ENCODE measurements at regions not wholly inside any gene's neighbourhood (a gene's known extent, or its start where the extent isn't known, plus 50 kb on each side); places are given as distances from the start of the nearest gene placed in this dataset.
"Not testable (repeated sequence)": the region's sequence is repeated elsewhere in the genome, so short reads cannot be mapped to it uniquely, and the experiment has no call there.

- DNase-seq = not testable (repeated sequence)
Observed at GRCh38 chr10:46645110-46645509, 66.2 kb downstream of the SYT15 start.

- not testable (repeated sequence) for DNase-seq
Observed at GRCh38 chr10:46646132-46646531, 67.2 kb downstream of the SYT15 start.

DNA sequence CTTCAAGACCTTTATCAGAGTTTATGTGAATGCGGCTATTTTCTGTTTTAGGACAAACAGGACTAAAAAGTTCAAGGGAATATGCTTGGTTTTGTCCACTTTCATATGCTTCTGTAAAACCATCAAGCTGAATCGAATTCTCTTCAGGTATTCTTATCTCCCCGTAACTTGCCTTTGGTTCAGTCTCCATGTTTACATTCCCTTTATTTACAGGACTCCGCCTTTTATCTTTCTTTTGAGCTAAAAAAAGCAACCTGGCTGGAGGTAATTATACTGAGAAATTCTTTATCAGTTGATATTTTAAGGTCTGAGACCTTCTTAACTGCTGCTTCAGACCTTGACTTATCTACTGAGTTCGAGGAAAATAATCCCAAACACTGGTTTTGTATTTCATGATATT, 72.0 kb downstream of the SYT15 start:
- DNase-seq = not testable (repeated sequence)

- DNase-seq = not testable (repeated sequence)
Observed at GRCh38 chr10:46657437-46657836, 78.5 kb downstream of the SYT15 start.

DNA sequence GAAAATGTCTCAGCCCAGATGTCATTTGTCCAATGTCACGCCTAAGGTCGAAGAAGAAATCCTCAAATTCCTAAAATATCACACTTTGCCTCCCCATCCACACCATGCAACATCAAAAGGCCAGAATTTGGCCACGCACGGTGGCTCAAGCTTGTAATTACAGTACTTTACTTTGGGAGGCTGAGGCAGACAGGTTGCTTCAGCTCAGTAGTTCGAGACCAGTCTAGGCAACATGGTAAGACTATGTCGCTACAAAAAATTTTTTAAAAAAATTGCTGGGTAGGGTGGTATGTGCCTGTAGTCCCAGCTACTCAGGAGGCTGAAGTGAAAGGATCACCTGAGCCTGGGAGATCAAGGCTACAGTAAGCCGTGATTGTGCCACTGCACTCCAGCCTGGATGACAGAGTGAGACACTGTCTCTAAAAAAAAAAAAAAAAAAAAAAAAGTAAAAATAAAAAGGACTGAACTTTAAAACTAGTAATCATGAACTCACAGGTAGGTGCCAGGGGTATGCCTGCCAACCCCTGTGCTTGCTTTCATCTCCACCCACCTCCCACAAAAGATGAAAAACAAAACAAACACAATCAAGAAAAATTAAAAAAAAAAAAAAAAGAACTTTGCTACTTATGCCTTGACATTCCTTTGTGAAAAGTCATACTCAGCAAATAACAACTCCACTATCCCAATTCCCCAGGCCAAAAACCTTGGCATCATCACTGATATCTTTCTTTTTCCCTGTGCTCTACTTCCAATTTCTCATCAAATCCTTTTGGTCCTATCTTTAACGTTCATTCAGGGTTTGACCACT, 81.3 kb downstream of the SYT15 start:
- not testable (repeated sequence) for DNase-seq

DNA sequence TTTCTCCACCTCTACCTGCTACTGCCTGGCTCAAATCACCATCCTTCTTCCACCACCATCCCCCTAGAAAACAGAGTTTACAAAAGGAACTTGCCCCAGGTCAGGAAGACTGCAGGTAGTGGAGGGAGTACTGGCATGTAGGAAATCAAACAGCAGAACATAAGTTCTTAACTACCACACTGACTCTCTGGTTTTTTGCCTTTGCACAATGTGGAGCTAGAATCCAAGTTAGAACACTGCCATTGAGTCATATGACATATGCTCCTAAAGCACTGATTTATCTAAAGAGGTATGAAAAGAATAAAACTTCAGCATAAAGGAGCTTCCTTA, 81.9 kb downstream of the SYT15 start:
- DNase-seq = not testable (repeated sequence)

DNA sequence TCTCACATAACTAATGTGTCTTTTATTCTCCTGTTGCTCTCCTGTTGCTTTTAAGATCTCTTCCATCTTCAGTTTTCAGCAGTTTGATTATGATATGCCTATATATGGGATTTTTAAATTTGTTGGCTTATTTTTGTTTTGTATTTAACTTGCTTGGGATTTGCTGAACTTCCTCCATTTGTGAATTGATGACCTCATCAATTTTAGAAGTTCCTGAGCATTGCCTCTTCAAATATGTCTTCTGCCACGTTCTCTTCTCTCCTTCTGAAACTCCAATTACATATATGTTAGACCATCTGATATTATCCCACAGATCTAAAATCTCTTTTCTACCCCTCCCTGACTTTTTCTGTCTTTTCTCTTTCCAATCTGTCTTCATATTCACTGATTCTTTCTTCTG, 86.6 kb downstream of the SYT15 start:
- not testable (repeated sequence) for DNase-seq

- not testable (repeated sequence) for DNase-seq
Observed at GRCh38 chr10:46668357-46668997, 89.5 kb downstream of the SYT15 start.

- not testable (repeated sequence) for DNase-seq
Observed at GRCh38 chr10:46677836-46678435, 99.0 kb downstream of the SYT15 start.

DNA sequence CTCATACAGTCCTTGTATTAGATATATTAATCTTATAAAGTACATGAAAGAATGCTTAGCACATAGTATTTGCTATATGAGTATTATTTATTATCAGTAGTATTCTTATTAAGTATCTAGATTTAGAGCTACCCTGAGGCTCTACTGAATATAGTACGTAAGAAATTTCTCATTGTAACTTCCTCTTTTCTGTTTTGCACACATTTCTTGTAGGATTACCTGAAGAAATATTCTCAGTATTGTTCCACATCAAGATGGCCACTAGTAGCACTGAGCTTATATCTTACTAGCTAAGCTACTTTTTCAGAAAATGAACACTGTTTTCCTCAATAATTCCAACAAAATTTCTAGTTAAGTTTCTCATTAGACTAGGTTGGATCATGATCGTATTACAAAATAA, 112.5 kb downstream of the SYT15 start:
- DNase-seq = not testable (repeated sequence)

GRCh38 chr10:46693218-46693617, 114.3 kb downstream of the SYT15 start:
- not testable (repeated sequence) for DNase-seq

DNA sequence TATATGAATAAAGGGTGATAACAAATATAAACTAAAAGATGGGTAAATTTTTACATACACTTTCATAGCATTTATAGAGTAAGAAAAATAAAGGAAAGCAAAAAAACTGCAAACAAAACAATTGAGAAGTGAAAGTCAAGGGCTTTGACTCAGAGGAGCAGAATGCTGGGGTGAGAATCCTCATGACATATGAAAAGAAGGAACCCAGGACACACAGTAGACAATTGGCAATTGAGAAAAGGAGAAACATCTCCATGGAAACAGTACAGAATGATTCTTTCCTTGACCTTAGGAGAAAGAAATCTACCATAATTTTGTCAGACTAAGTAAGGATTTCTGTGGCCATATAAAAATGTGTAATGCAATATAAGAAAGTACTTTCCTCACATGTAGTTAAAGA, 138.3 kb downstream of the SYT15 start:
- DNase-seq = not testable (repeated sequence)

- not testable (repeated sequence) for DNase-seq
Observed at GRCh38 chr10:46718014-46718413, 139.1 kb downstream of the SYT15 start.

DNA sequence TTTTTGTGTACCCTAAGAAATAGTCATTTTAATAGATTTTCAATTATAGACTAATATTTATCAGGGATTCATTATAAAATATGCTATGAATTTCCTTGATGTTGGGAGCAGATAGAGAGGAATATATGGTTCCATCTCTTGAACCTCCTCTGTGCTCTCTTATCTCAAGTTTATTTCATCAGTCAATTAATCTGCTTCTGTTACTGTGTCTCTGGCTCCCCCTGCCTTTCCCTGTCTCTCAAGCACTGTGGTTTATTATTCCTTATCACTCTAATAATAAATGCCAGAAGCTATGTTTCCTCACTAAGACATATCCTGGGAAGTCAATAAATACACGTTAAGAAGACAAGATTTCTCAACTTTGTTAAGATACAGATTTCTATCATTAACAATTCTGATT, 141.5 kb downstream of the SYT15 start:
- DNase-seq = not testable (repeated sequence)

- not testable (repeated sequence) for DNase-seq
Observed at GRCh38 chr10:46720811-46721518, 142.0 kb downstream of the SYT15 start.

DNA sequence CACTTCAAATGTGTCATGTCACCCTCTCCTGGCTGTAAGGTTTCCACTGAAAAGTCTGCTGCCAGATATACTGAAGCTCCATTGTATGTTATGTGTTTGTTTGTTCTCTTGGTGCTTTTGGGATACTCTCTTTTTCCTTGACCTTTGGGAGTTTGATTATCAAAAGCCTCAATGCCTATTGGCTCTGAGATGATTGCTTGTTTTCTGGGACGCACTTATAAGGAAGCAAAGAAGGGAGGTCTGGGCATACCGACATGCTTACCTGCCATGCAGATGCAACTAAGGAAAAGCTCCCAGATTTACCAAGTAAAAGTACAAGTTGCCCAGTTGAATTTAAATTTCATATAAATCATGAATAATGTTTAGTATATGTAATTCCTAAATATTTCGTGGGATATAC, 145.3 kb downstream of the SYT15 start:
- not testable (repeated sequence) for DNase-seq

GRCh38 chr10:46728359-46728758, 149.4 kb downstream of the SYT15 start:
- not testable (repeated sequence) for DNase-seq

- DNase-seq = not testable (repeated sequence)
Observed at GRCh38 chr10:46730729-46731128, 151.8 kb downstream of the SYT15 start.

GRCh38 chr10:46733635-46734261, 154.8 kb downstream of the SYT15 start:
- DNase-seq = not testable (repeated sequence)

GRCh38 chr10:46734262-46734642, 155.3 kb downstream of the SYT15 start:
- not testable (repeated sequence) for DNase-seq

DNA sequence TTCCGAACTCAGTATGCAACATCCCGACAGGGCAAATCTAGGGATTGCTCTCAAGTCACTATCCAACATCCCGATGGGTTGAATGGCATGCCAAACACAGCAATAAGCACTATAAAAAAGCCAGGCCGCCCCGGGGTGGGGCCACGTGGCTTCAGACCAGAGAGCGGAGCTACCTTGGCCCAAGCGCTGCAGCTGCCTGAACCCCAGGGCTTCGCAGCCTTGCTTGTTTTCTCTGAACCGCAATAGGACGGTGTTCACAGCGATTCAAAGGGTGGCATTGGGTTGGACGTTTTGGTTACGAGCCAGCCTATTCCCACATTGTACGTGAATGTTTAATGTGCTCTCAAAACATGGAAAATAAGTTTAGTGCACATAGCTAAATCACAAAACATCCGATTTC, 161.0 kb downstream of the SYT15 start:
- not testable (repeated sequence) for DNase-seq

DNA sequence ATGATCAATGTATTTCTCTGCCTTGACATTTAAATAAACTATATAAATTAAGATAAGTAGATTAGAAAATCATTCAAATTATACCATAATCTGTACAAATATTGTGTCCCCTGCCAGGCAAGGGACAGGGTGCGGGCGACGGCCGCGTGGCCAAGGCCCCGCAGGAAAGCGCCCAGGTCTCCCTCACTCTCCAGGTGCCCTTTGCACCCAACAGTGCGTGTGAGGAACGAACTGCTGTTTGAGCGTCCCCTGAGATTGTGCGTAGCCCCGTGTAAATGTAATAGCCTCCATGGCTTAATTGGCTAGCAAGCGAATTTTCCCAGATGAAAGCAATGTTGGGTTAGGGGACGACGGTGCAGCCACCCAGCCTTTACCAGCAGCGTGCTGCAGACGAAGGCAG, 161.4 kb downstream of the SYT15 start:
- DNase-seq = not testable (repeated sequence)

DNA sequence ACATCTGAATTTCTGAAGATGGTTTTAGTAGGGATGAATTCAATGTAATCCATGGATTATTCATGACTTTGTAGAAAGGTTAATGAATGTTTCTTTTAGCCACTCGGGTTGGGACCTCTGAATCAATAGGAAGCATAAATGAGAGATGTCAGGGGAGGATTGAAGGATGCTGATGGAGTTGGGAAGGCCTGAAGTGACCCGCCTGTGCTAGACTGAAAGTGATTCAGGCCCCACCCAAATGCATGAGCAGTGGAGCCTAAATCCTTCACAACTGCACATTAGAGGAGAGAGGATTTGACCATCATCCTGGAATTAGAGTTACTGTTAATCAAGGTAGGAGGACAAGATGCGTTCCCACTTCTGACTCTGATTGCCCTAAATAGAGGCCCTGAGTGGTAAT, 162.2 kb upstream of the PTPN20 start:
- not testable (repeated sequence) for DNase-seq

All from NCI-H1048 (cell line).